Neural cell (in vitro differentiated cells): ENCODE measurements at regions not wholly inside any gene's neighbourhood (a gene's known extent, or its start where the extent isn't known, plus 50 kb on each side); places are given as distances from the start of the nearest gene placed in this dataset.

ENCODE experiments used
- H2AFZ ChIP-seq: fragments of 200-600, 300-800 bp; sonication (generic), shearing (Covaris generic); 2 replicates; pipeline ENCODE4 v1.6.0; 2014; ENCODE audit warnings: low read depth, mild to moderate bottlenecking, antibody characterized with exemption, low read length, moderate library complexity
- H3F3A ChIP-seq: fragments of 200-600 bp; shearing (Covaris generic); 2 replicates; pipeline ENCODE4 v1.6.1; 2016; ENCODE audit warnings: mild to moderate bottlenecking, moderate library complexity, mixed read lengths, antibody characterized with exemption, low read length; ENCODE audit not compliant: insufficient read depth, poor library complexity, severe bottlenecking
- H3K27ac ChIP-seq: fragments of 200-600, 300-800 bp; sonication (generic), shearing (Covaris generic); 2 replicates; pipeline ENCODE4 v1.5.1; 2014; ENCODE audit warnings: mild to moderate bottlenecking, low read length, moderate library complexity
- H3K27me3 ChIP-seq: fragments of 300-800, 200-600 bp; sonication (generic), shearing (Covaris generic); 2 replicates; pipeline ENCODE4 v1.6.0; 2014; ENCODE audit warnings: mild to moderate bottlenecking, low read depth, low read length, moderate library complexity; ENCODE audit not compliant: insufficient read depth
- H3K36me3 ChIP-seq: fragments of 300-800, 200-600 bp; sonication (generic), shearing (Covaris generic); 2 replicates; pipeline ENCODE4 v1.5.1; 2014; ENCODE audit warnings: mild to moderate bottlenecking, antibody characterized with exemption, low read length, moderate library complexity; ENCODE audit not compliant: insufficient read depth
- H3K4me2 ChIP-seq: fragments of 300-800, 200-600 bp; sonication (generic), shearing (Covaris generic); 2 replicates; pipeline ENCODE4 v1.6.0; 2014; ENCODE audit warnings: mild to moderate bottlenecking, low read length
- H3K4me3 ChIP-seq: fragments of 300-800, 200-600 bp; sonication (generic), shearing (Covaris generic); 2 replicates; pipeline ENCODE4 v1.5.1; 2014; ENCODE audit warnings: mild to moderate bottlenecking, low read length, moderate library complexity
- H3K79me2 ChIP-seq: fragments of 200-600 bp; shearing (Covaris generic); replicated peaks from 2 replicates; pipeline ENCODE4 v1.6.0; 2014; ENCODE audit warnings: mild to moderate bottlenecking, low read length, moderate library complexity; ENCODE audit not compliant: insufficient read depth
- H3K9ac ChIP-seq: fragments of 300-800, 200-600 bp; sonication (generic), shearing (Covaris generic); 2 replicates; pipeline ENCODE4 v1.6.1; 2016; ENCODE audit warnings: mild to moderate bottlenecking, low read length, mixed read lengths
- H3K9me2 ChIP-seq: fragments of 200-600 bp; shearing (Covaris generic); 2 replicates; pipeline ENCODE4 v1.6.1; 2016; ENCODE audit warnings: mild to moderate bottlenecking, low read length, mixed read lengths; ENCODE audit not compliant: insufficient read depth
- H3K9me3 ChIP-seq: fragments of 200-600, 300-800 bp; sonication (generic), shearing (Covaris generic); 2 replicates; pipeline ENCODE4 v1.6.1; 2016; ENCODE audit warnings: mild to moderate bottlenecking, mixed run types, low read length, moderate library complexity, mixed read lengths
- H4K20me1 ChIP-seq: fragments of 200-600 bp; shearing (Covaris generic); 2 replicates; pipeline ENCODE4 v1.6.1; 2016; ENCODE audit warnings: mild to moderate bottlenecking, mixed run types; ENCODE audit not compliant: insufficient read depth
- CTCF ChIP-seq: fragments of 450-650 bp; IDR thresholded peaks from 2 replicates; pipeline ENCODE4 v1.5.1; 2014; ENCODE audit warnings: antibody characterized with exemption, mild to moderate bottlenecking, moderate library complexity; ENCODE audit not compliant: poor library complexity, severe bottlenecking
- EP300 ChIP-seq: fragments of 450-650 bp; conservative IDR thresholded peaks from 2 replicates; pipeline ENCODE4 v1.6.1; 2014; ENCODE audit warnings: antibody characterized with exemption, mild to moderate bottlenecking, moderate library complexity; ENCODE audit not compliant: poor library complexity, severe bottlenecking
- EZH2 ChIP-seq: fragments of 200-600, 300-800 bp; shearing (Covaris generic), sonication (generic); IDR thresholded peaks from 2 replicates; pipeline ENCODE4 v1.6.1; 2014; ENCODE audit warnings: antibody characterized with exemption, low read length, borderline replicate concordance, mild to moderate bottlenecking; ENCODE audit not compliant: insufficient read depth, poor library complexity, severe bottlenecking
- MXI1 ChIP-seq: fragments of 450-650 bp; conservative IDR thresholded peaks from 2 replicates; pipeline ENCODE4 v1.6.1; 2014; ENCODE audit warnings: antibody characterized with exemption, mild to moderate bottlenecking; ENCODE audit not compliant: poor library complexity, severe bottlenecking
- POLR2AphosphoS5 ChIP-seq: IDR thresholded peaks from 2 replicates; pipeline ENCODE4 v1.6.1; 2012
- RAD21 ChIP-seq: fragments of 450-650 bp; conservative IDR thresholded peaks from 2 replicates; pipeline ENCODE4 v1.6.1; 2014; ENCODE audit warnings: antibody characterized with exemption, mild to moderate bottlenecking, moderate library complexity
- REST ChIP-seq: IDR thresholded peaks from 2 replicates; pipeline ENCODE4 v1.6.1; 2012; ENCODE audit warnings: borderline replicate concordance
- SMC3 ChIP-seq: fragments of 450-650 bp; conservative IDR thresholded peaks from 2 replicates; pipeline ENCODE4 v1.6.1; 2014; ENCODE audit warnings: antibody characterized with exemption, mild to moderate bottlenecking, moderate library complexity; ENCODE audit not compliant: poor library complexity
- TAF1 ChIP-seq: IDR thresholded peaks from 2 replicates; pipeline ENCODE4 v1.6.1; 2012; ENCODE audit warnings: low read depth

- H3K36me3 ChIP-seq, result no peaks in the 10 kb centered on the region
- H4K20me1 ChIP-seq, result no peaks in the 10 kb centered on the region
- H3K4me2 ChIP-seq, result no peak overlapping the region
- H3K9me2 ChIP-seq, result no peaks in the 10 kb centered on the region
- H3K4me3 ChIP-seq, result no peak overlapping the region
- no peaks in the 10 kb centered on the region for H3K79me2 ChIP-seq
- no peaks in the 10 kb centered on the region for H3K9me3 ChIP-seq
- H3F3A ChIP-seq, result no peaks in the 10 kb centered on the region
- H3K27me3 ChIP-seq, result no peaks in the 10 kb centered on the region
- H3K9ac ChIP-seq, result no peak overlapping the region
- TF ChIP-seq RAD21 (no peak), EZH2 (no peak), CTCF (no peak), EP300 (no peak), POLR2AphosphoS5 (no peak), REST (no peak), SMC3 (no peak), TAF1 (no peak), MXI1 (no peak)
- no peak overlapping the region for H2AFZ ChIP-seq
- H3K27ac ChIP-seq, result no peak overlapping the region
These were observed 1721.9 kb upstream of the SLC39A10 start for GRCh38 chr2:193935114-193935513.

DNA sequence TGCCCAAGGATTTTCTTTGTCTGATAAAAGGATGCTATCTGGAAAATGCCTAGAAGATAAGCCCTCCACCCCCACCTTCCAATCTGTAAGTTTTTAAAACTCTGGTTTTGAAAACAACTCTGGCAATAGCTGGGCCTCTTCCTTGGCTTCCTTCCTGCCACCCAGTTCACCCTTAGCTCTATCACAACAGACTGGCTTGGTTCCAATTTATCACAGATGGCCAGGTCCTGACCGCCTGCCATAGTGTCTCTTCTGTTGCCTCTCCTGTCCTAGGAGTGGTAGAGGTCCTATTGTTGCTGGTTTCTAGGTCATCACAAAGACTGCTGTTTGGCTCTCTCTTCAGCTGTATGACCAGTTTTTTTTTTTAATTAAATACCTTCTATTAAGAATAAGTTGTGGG lies 1727.9 kb upstream of the SLC39A10 start:
- H3F3A ChIP-seq, result no peaks in the 10 kb centered on the region
- no peaks in the 10 kb centered on the region for H3K27me3 ChIP-seq
- H4K20me1 ChIP-seq, result no peaks in the 10 kb centered on the region
- no peak overlapping the region for H3K27ac ChIP-seq
- H3K36me3 ChIP-seq, result no peaks in the 10 kb centered on the region
- no peaks in the 10 kb centered on the region for H3K79me2 ChIP-seq
- no peak overlapping the region for H3K4me2 ChIP-seq
- TF ChIP-seq SMC3, result no peak
- no peak for TF ChIP-seq EP300
- TF ChIP-seq REST, result no peak
- no peak for TF ChIP-seq CTCF
- TF ChIP-seq MXI1, result no peak
- no peak for TF ChIP-seq TAF1
- H3K9me2 ChIP-seq, result no peaks in the 10 kb centered on the region
- H3K9me3 ChIP-seq, result no peaks in the 10 kb centered on the region
- no peak overlapping the region for H3K4me3 ChIP-seq
- H3K9ac ChIP-seq, result no peak overlapping the region
- no peak overlapping the region for H2AFZ ChIP-seq
